GM19397 (cell line): ENCODE measurements at regions not wholly inside any gene's neighbourhood (a gene's known extent, or its start where the extent isn't known, plus 50 kb on each side); places are given as distances from the start of the nearest gene placed in this dataset.
"Not testable (repeated sequence)": the region's sequence is repeated elsewhere in the genome, so short reads cannot be mapped to it uniquely, and the experiment has no call there.

Experiments
- ATAC-seq: cut with Tn5 transposase; IDR thresholded peaks from one replicate; pipeline ENCODE4 v1.9.1; 2021; ENCODE audit warnings: mild to moderate bottlenecking, moderate library complexity; ENCODE audit not compliant: unreplicated experiment

GRCh38 chr14:58977366-58977765 lies 211.1 kb upstream of the DAAM1 start:
- ATAC-seq, result no peak

GRCh38 chr14:58978343-58978742 lies 210.1 kb upstream of the DAAM1 start:
- no peak for ATAC-seq

GRCh38 chr14:58979325-58979724 lies 209.1 kb upstream of the DAAM1 start:
- ATAC-seq, result no peak

- no peak for ATAC-seq
Measured at GRCh38 chr14:58981840-58982239, 206.6 kb upstream of the DAAM1 start.

GRCh38 chr14:58985786-58986185 lies 202.7 kb upstream of the DAAM1 start:
- ATAC-seq, result no peak

GRCh38 chr14:58987591-58987990 lies 200.9 kb upstream of the DAAM1 start:
- ATAC-seq, result no peak

- no peak for ATAC-seq
Measured at GRCh38 chr14:58992935-58993334, 195.5 kb upstream of the DAAM1 start.

GRCh38 chr14:58994130-58994529 lies 194.3 kb upstream of the DAAM1 start:
- no peak for ATAC-seq

- no peak for ATAC-seq
Measured at GRCh38 chr14:59004012-59004411, 184.5 kb upstream of the DAAM1 start.

GRCh38 chr14:59006179-59006578 lies 182.3 kb upstream of the DAAM1 start:
- ATAC-seq, result not testable (repeated sequence)

- ATAC-seq, result no peak
Measured at GRCh38 chr14:59009967-59010366, 178.5 kb upstream of the DAAM1 start.

- ATAC-seq, result no peak
Measured at GRCh38 chr14:59013672-59014298, 174.7 kb upstream of the DAAM1 start.

GRCh38 chr14:59015482-59015881 lies 173.0 kb upstream of the DAAM1 start:
- ATAC-seq, result no peak

GRCh38 chr14:59017285-59017965 lies 171.0 kb upstream of the DAAM1 start:
- no peak for ATAC-seq

GRCh38 chr14:59018460-59018859 lies 170.0 kb upstream of the DAAM1 start:
- ATAC-seq, result no peak

GRCh38 chr14:59018978-59019377 lies 169.5 kb upstream of the DAAM1 start:
- no peak for ATAC-seq

- ATAC-seq, result no peak
Measured at GRCh38 chr14:59020382-59020781, 168.1 kb upstream of the DAAM1 start.

GRCh38 chr14:59022144-59022543 lies 166.3 kb upstream of the DAAM1 start:
- ATAC-seq, result no peak

- no peak for ATAC-seq
Measured at GRCh38 chr14:59026081-59026480, 162.4 kb upstream of the DAAM1 start.

GRCh38 chr14:59026640-59027039 lies 161.8 kb upstream of the DAAM1 start:
- not testable (repeated sequence) for ATAC-seq

GRCh38 chr14:59028476-59029202 lies 159.8 kb upstream of the DAAM1 start:
- peak; percentile 94 for ATAC-seq

- ATAC-seq, result no peak
Measured at GRCh38 chr14:59032826-59033225, 155.6 kb upstream of the DAAM1 start.
